Breast epithelium (tissue), 3 donors: ENCODE measurements at regions not wholly inside any gene's neighbourhood (a gene's known extent, or its start where the extent isn't known, plus 50 kb on each side); places are given as distances from the start of the nearest gene placed in this dataset.

ENCODE experiments used
- CTCF ChIP-seq, 3 donors: fragments of 450-650 bp; IDR thresholded peaks; one replicate each; pipeline ENCODE4 v1.5.1; 2016 to 2017; ENCODE audit warnings: antibody characterized with exemption in 3 of 3, mild to moderate bottlenecking in 3 of 3, moderate library complexity in 3 of 3
- POLR2A ChIP-seq: fragments of 450-650 bp; IDR thresholded peaks from one replicate; pipeline ENCODE4 v1.6.1; 2016; ENCODE audit warnings: antibody characterized with exemption, mild to moderate bottlenecking, moderate library complexity

GRCh38 chr22:48797731-48798130, 1029.9 kb downstream of the BRD1 start:
- no peak for TF ChIP-seq CTCF (IDR thresholded peaks at IDR 0.05)
- no peak for TF ChIP-seq POLR2A
